GM21390 (cell line): ENCODE measurements at regions not wholly inside any gene's neighbourhood (a gene's known extent, or its start where the extent isn't known, plus 50 kb on each side); places are given as distances from the start of the nearest gene placed in this dataset.
"Not testable (repeated sequence)": the region's sequence is repeated elsewhere in the genome, so short reads cannot be mapped to it uniquely, and the experiment has no call there.

ENCODE experiments used
- ATAC-seq: cut with Tn5 transposase; IDR thresholded peaks from one replicate; pipeline ENCODE4 v1.9.1; 2021; ENCODE audit not compliant: unreplicated experiment

DNA sequence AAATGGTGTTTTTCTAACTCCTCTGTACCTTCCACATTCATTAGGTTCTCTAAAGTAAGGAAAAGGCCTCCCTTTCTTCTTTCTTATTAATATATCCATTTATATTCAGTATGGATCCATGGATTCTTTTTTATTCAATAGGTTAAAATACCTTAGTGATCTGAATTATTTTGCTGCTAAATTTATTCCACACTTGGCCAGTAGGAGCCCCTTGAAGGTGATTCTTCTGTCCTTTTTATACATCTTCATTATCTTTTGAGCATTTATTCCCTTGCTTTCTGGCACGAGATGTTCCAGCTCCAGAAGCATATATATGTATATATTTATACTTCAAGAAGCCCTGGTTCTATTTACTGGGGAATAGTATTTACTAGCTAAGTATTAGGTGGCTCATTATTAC lies 311.8 kb upstream of the SGCD start:
- no peak for ATAC-seq

DNA sequence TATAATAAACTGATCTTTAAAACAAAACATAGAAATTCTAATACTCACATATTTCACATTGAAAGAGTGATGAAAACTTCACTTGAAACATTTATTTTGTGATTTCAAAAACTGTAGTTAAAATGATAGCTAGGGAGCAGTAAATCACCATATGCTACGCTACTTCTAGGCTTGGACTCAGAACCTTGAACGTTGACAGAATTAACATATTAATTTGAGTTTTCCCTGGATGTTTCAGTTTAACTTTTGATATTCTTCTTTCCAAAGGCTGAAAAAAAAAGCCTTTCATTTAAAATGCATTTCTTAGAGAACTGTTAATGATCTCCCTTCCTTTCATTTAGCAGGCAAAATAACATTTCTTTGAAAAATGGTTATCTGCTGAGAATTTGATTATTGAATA lies 307.8 kb upstream of the SGCD start:
- ATAC-seq = no peak

DNA sequence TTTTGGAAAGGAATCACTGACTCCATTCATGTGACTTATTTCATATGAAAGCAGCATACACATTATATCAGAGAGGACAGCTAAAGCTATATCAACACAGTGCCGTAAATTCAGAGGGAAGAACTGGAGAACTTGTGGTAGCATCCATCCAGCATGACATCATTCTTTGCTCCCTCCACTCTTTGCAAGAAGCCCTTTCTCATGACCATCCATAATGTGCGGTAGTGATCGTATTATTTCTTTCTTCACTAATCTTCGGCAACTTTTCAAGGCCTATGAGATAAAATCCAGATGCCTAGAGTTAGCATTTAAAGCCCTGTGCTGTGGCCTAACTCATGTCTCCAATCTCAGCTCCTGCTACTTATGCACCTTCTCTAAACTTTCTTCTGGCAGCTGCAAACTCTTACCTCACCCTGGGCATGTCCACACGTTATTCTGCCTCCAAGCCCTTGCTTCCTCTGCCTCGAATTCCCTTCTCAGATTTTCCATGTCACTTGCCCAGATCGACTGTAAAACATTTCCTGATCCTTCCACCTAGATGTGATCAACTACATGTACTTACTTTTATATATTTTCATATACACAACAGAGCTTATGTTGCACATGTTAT lies 307.3 kb upstream of the SGCD start:
- no peak for ATAC-seq

DNA sequence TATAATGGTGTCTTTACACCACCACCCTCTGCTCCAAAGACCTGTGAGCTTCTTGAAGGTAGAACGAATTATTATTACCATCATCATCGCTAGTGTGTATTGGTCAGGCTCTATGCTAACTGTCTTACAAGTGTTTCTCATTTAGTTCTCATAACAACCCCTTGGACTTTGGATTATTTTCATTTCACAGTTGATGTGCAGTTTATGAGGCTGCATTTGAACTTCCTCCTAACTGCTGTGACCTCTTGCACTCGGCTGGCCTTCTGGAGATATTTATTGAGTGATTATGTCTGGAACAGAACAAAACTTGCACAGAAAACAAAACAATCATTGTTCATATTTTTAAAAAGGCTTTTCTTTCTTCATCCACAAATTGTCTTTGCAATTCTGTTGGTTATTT lies 306.3 kb upstream of the SGCD start:
- no peak for ATAC-seq

DNA sequence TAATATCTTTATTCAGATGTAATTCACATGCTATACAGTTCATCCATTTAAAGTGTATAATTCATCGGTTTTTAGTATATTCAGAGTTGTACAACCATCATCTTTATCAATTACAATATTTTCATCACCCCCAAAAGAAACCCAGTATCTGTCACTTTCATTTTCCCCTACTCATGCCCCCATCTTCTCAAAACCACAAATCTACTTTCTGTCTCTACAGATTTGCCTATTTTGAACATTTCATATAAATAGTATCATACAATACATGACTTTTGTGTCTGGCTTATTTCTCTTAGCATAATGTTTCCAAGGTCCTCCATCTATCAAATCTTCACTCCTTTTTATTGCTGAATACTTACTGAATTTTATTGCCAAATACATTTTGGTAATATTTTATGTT lies 305.1 kb upstream of the SGCD start:
- ATAC-seq = peak; percentile 76

DNA sequence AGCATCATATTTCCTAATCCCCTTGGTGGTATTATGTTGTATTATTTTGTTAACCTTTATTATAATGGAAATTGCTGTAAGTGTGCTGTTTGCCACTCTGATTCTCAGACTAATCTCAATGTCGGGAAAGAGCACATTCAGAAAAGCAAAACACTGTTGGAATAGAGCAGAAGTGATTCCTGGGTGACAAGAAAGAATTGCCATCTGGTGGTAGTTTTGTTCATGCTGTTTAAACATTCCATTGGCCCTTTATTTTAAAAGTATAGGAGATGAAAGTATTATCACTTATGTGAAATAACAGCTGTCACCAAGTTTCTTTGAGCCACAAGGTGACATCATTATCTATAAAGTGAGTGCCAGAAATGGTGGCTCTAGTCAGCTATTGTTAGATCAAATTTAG lies 301.3 kb upstream of the SGCD start:
- no peak for ATAC-seq

DNA sequence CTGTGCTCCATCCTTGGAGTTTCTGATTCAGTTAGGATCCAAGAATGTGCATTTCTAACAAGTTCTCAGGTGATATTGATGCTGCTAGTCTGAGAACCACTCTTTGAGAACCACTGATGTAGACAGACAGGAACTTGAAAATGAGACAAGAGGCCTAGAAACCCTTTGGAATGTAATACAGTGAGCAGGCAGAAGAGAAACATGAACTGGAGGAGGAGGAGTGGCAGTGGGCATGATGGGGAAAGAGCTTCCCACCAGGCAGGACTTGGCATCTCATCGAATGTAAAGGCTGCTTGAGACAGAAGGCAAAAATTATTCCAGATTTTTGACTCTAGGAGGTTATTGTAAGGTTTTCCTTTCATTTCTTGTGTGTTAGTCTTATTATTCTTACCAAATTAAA lies 295.8 kb upstream of the SGCD start:
- no peak for ATAC-seq

DNA sequence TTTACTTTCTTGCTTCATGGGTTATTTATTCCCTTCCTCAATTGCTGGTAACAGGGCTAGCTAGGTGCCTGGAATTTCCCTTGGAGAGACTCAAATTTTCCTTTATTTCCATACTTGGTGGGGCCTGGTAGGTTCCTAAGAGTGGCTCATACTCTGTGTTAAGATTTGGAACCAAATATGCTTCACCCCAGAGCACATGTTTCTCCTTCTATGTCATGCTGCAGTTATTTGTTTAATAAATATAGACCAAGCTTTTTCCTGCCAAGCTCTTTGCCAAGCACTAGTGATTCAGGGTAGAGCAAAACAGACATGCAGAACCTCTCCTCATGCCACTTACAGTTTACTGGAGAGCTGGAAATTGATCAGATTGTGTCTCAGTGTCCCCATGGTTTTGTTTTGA lies 290.3 kb upstream of the SGCD start:
- ATAC-seq = no peak

DNA sequence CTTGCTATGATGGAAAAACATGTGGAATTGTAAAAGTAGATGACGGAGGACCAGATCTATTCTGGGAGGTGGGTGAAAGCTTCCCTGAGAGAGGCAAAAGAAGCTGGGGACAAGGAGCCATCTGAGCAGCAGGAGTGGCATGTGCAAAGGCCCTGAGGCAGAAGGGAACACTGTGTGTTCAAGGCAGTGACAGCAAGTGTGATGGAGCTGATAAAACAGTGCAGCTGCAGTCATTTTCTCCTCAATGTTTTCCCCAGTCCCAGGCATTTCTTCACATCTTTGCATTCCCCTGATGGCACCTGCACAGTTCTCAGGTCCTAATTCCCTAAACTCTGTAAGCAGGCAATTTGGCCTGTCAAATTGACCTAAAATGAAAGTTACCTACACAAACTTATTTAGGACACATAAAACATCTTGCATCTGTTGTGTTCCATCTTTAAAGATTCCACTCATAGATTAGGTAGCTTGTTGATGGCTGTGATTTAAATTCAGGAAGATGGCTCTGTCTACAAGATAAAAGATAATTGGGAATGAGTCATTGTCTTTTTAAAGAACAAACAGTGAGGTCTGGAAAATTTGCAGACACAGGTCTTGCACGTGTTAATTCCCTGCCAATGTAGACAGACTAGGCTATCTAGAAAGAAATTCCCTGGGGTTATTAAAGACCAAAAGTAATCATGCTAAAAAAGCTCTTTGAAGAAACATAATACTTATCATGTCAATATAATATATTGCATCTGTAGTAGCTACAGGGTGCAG lies 289.6 kb upstream of the SGCD start:
- ATAC-seq = no peak

DNA sequence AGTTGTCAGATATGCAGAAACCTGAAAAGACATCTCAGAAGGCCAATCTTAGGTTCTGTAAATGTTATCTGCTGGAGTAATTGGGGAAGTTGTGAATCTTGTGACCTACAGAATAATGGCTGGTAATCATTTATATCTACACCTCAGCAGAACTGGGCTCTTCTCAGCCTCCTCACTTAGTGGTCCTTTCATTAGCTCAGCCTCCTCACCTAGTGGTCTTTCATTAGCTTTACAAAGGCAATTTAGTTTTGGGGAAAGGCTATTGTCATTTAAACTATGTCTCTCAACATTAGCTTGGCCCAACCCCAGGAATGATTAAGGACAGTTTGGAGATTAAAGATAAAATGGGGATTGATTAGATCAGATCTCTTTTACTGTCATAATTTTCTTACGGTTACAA lies 284.2 kb upstream of the SGCD start:
- ATAC-seq = no peak

DNA sequence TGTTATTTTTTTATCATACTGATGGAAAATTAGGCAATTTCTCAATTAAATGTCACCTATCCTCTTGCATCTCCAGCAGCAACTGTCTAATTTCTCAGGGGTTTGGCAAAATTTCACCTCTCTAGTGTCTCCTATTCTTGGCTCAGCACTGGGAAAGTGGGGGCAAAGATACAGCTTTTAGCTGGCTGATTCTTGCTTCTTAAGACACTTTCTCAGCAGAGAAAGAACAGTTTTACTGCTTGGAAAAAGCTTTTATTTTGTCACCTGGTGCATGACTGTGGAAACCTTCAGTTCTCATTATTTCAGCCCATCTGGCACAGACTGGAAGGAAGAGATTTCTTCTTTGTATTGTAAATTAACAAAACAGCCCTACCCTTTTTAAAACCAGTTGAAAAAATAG lies 283.6 kb upstream of the SGCD start:
- ATAC-seq = no peak

DNA sequence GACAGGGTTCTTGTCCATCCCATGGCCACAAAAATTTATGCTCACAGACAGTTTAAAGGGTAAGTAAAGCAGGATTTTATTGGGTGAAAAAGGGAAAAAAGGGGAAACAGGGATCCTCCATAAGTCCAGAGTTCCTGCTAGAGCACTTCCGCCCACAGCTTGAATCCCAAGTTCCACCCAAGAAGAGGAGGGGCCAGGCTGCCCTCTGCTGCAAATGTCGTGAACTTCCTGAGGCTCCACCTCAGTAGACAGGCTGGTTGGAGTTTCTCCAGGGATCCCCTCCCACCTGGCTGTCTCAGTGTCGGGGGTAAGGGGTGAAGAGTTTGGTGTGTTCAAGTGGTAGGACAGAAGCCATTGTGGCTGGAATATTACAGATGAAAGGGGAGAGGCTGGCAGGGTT lies 275.0 kb upstream of the SGCD start:
- no peak for ATAC-seq

DNA sequence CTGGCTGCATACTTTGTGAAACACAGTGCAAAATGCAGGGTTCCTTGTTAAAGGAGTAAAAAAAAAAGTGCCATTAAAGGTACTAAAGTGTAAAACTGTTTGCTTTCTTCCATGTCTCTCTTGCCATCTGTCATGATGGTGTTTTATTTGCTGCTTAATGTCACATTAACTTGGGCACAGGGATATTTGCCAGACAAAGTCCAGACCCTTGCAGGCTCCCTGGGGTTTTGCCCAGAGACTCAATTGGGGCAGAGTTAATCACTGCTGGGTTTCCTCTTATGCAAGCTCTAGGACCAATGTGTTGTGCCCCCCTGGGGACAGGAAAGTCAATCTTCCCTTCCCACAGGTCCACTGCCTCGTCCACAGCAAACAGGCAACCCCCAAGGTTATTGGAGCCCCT lies 274.3 kb upstream of the SGCD start:
- no peak for ATAC-seq

DNA sequence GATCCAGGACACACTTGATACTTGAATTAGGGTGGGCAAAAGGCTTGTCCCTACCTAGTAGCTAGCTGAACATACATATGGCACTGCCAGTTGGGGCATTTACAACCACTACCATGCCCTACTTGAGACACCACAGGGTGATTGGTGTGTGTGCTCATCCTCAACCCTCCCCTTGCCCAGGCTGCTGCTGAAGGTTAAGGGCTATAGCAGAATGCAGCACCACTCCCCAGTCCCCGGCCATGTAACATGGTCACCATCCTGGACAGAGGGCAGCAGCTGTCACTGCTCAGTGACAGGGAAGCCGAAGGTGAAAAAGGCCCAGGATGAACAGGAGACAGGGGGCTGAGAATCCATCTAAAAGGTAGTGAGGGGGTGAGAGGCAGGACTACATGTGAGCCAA lies 273.9 kb upstream of the SGCD start:
- no peak for ATAC-seq

DNA sequence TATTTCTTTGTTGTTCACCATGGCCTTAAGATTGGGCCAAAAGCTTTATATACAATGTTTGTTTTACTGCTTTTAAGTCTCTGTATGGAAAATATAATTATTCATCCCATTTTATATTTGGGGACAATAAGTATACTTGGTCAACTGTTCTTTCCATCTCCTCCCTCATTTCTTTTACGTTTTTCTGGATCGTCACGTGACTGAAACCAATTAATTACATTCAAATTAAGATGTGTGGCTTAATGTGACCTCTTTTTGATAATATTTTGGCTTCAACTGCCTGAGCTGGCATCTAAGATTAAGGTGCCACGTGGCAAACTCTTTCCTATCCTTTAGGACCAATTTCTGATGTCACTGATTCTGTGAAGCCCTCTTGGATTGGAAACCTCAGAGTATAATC lies 250.1 kb upstream of the SGCD start:
- ATAC-seq = no peak

DNA sequence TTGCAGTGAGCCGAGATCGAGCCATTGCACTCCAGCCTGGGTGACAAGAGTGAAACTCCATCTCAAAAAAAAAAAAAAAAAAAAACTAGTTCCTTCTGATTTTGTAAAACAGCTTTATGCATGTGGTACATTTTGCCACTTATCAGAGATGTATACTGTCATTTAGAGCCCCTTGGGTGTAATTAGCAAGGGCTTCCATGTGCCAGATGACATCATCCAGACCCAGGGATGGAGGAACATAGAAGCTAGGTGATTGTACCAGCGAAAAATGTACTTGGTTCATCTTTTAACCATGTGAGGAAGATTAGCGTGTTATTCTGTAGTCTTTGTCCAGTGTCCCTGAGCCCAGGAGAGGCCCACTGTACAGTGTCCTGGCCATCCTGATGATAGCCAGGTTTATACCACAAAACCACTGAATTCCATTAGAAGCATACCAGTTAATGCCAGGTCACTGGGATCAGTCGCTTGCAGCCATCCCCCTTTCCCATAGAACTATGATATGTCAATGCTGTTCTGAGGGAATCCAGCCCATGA lies 239.3 kb upstream of the SGCD start:
- ATAC-seq = no peak

DNA sequence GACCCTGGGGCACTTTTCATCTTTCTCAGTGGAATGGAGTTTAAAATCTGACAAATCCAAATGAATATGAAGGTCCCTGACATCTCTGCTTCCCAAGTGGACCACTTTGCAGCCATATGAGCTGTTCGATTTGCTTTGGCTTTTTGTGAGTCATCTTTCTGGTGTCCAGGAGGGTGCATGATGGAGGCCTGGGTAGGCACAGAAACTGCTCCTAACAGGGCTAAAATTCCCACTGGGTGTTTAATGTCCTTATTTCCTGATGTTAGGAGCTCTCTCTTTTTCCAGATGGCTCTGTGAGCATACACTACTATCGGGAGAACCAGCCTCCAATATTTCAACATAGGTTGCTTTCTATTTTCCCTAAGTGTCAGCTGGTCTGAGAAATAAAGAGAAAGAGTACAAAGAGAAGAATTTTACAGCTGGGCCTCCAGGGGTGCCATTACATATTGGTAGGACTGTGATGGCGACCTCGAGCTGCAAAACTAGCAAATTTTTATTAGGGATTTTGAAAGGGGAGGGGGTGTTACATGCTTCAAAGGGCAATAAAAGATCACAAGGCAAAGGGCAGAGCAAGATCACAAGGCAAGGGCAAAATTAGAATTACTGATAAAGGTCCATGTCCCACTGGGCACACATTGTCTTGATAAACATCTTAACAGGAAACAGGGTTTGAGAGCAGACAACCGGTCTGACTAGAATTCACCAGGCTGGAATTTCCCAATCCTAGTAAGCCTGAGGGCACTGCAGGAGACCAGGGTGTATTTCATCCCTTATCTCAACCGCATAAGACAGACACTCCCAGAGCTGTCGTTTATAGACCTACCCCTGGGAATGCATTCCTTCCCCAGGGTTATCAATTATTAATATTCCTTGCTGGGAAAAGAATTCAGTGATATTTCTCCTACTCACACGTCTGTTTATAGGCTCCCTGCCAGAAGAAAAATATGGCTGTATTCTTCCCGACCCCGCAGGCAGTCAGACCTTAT lies 236.7 kb upstream of the SGCD start:
- ATAC-seq = not testable (repeated sequence)

DNA sequence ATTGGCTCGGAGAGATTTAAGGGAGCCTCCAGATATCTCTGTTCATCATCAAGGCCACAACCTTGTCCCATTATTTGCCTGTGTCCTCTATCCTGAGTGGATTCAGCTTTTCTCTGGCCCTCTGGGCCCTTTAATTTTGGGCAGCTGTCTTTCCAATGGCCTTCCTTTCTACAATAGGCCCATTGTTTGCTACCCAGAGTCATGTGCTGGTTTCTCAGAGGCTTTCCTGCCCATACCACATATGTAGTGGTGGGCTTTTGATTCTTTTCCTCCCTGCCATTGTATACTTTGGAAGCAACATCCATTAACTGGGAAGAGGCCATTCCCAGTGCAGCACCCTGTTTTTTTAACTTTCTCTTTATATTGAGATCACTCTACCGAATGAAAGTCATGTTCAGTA lies 233.9 kb upstream of the SGCD start:
- ATAC-seq = no peak

DNA sequence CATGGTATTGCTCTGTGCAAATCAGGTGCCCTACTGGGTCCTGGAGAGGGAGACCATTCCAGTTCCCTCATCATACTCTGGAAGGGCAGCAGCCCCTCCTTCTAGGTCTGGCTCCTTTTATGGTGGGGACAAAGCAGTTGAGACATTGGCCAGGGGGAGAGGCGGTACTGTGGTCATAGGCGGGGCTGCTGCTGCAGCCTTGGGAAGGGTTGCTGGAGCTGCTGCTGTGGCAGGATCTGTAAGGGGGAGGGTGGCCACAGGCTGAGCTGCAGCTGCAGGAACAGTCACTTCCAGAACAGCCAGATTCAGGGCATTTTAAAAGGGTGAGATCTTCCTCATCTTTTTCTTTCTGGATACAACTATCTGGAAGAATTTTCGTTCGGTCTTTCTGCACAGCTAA lies 233.0 kb upstream of the SGCD start:
- ATAC-seq = no peak

DNA sequence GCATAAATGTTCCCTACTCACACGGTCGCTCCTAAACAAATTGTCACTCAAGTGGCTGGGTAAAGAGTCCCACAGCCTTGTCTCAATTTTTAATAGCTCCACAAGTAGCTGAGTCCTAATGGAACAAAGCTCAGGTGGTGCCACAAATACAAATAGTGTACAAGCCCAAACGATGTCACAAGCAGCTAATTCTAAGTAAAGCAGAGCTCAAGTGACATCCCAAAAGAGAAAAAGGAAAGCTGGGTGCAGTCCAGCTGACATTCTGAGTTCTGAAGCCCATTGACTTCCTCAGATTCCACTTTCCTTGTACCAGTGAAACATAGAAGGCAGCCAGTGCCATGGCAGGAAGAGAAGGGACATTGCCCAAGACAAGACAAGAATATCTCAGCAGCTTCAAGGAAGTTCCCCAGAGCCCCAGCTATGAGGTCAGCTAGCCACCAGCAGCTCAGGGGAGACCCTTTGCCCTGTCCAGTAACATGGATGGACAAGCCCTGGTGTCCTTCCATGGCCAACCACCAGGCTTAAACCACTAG lies 231.2 kb upstream of the SGCD start:
- ATAC-seq = no peak

DNA sequence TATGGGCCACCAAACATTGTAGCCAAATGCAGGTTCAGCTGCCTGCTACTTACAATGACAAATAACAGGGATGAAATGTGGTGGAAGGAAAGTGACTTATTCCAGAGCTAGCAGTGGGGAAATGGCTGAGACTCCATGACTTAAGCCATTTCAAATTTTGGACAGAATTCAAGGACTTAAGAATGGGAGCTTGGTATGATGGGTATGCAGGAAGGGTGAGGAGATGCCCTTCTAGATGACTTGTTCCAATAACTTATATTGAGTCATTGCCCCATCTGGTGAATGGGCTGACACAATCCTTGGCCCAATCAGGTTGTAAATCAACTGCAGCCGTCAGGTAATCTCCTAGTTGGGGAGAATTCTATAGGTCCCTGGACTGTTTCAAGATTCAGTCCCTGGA lies 230.7 kb upstream of the SGCD start:
- no peak for ATAC-seq
